Stimulated activated effector memory CD8-positive, alpha-beta T cell treated with anti-CD3 and anti-CD28 coated beads, Interleukin-12 subunit alpha, Interleukin-12 subunit beta, amount 100 ng/mL, for 72 hours (primary cell): ENCODE measurements at regions not wholly inside any gene's neighbourhood (a gene's known extent, or its start where the extent isn't known, plus 50 kb on each side); places are given as distances from the start of the nearest gene placed in this dataset.

Experiments
- ATAC-seq: fragments of 150-1000 bp; cut with Tn5 transposase; 2 replicates; pipeline ENCODE4 v1.10.0; 2021
- DNase-seq, 2 donors: peaks; one replicate each; pipeline ENCODE4 v3.0.0; 2021 to 2022; ENCODE audit warnings: low spot score in 2 of 2
- H3K27ac Mint-ChIP-seq: one replicate; pipeline ENCODE4 v1.8.0; 2022; ENCODE audit warnings: mild to moderate bottlenecking, mixed read lengths
- H3K36me3 Mint-ChIP-seq: one replicate; pipeline ENCODE4 v1.8.0; 2022; ENCODE audit warnings: mild to moderate bottlenecking, mixed read lengths
- H3K4me1 Mint-ChIP-seq: one replicate; pipeline ENCODE4 v1.8.0; 2022; ENCODE audit warnings: mixed read lengths
- H3K4me3 Mint-ChIP-seq: one replicate; pipeline ENCODE4 v1.8.0; 2022; ENCODE audit warnings: mild to moderate bottlenecking, mixed read lengths
- H3K9me3 Mint-ChIP-seq: one replicate; pipeline ENCODE4 v1.8.0; 2022; ENCODE audit warnings: mixed read lengths

GRCh38 chr15:47405365-47406162 lies 311.7 kb upstream of the SEMA6D start:
- no peaks in the 10 kb centered on the region for H3K36me3 Mint-ChIP-seq
- no peak overlapping the region for H3K27ac Mint-ChIP-seq
- ATAC-seq = no peak
- H3K9me3 Mint-ChIP-seq = peaks cover 7% of the 10 kb centered on the region
- DNase-seq = no peak
- no peaks in the 10 kb centered on the region for H3K4me1 Mint-ChIP-seq
- no peak overlapping the region for H3K4me3 Mint-ChIP-seq

DNA sequence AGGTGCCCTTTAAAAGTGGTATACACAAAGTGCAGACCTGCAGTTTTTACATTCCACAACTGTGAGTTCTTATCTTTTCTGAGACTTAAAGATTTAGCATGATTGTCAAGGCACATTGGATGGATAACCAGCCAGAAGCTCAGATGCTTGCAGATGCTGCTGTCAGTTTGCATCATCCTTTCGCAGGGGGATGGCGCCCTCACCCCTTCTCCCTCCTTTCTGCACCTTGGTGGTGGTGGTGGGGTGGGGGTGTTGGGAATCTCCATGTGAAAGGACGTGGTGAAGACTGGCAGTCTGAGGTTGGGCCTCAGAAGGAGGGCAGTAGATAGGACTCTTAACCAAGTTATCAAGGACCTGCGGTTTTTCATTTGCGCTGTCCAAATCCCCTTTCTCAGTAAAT lies 309.6 kb upstream of the SEMA6D start:
- DNase-seq = no peak
- no peaks in the 10 kb centered on the region for H3K36me3 Mint-ChIP-seq

GRCh38 chr15:47409038-47409437 lies 308.3 kb upstream of the SEMA6D start:
- no peak overlapping the region for H3K27ac Mint-ChIP-seq
- ATAC-seq (no peak), DNase-seq (no peak)
- peaks cover 5% of the 10 kb centered on the region for H3K9me3 Mint-ChIP-seq
- H3K36me3 Mint-ChIP-seq = no peaks in the 10 kb centered on the region
- H3K4me3 Mint-ChIP-seq = no peak overlapping the region
- H3K4me1 Mint-ChIP-seq = no peaks in the 10 kb centered on the region

More for the DNA sequence above, 309.6 kb upstream of the SEMA6D start:
- Mint-ChIP-seq H3K4me1 (no peaks in the 10 kb centered on the region), H3K9me3 (peaks cover 5% of the 10 kb centered on the region), H3K27ac (no peak overlapping the region), H3K4me3 (no peak overlapping the region)
- no peak for ATAC-seq

DNA sequence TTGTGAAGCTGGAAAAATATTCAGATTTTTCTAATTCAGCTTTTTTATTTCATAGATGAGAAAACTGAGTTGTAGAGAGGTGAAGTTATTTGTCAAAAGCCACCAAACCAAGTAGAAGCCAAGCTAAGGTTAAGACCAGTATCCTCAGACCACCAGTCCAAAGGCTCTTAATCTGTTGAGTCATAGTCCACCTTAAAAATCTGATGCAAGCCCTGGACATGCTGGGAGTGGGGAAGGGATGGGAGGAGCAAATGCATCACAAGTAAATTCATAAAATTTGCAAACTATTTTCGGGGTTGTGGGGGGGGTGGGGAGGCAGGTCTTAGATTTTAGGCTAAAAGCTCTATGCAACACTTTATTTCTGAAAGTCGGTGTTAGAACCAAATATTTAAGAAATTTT lies 307.7 kb upstream of the SEMA6D start:
- Mint-ChIP-seq H3K9me3 (peaks cover 5% of the 10 kb centered on the region), H3K4me3 (no peak overlapping the region), H3K36me3 (no peaks in the 10 kb centered on the region), H3K4me1 (no peaks in the 10 kb centered on the region), H3K27ac (no peak overlapping the region)
- ATAC-seq = no peak
- DNase-seq = no peak

DNA sequence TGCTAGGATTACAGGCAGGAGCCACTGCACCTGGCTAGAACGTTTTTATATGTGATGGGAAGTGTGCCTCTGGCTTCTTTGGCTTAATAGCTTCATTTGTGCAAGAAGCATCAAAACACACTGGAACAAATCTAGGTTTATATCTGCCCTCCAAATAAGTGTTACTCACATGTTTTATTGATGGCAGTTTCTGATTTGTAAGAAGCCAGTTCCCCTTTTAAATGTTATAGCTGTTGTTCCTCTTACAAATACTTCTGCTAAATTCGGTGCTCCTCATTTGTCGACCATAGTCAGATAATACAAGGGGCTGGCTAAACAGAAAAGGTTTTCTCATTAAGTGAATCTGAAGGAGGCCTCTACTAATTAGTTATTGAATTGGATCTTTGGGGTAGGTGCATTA lies 307.1 kb upstream of the SEMA6D start:
- no peak for DNase-seq
- no peak overlapping the region for H3K4me3 Mint-ChIP-seq
- peaks cover 2% of the 10 kb centered on the region for H3K9me3 Mint-ChIP-seq
- ATAC-seq = no peak
- no peaks in the 10 kb centered on the region for H3K36me3 Mint-ChIP-seq
- no peak overlapping the region for H3K27ac Mint-ChIP-seq
- no peaks in the 10 kb centered on the region for H3K4me1 Mint-ChIP-seq

DNA sequence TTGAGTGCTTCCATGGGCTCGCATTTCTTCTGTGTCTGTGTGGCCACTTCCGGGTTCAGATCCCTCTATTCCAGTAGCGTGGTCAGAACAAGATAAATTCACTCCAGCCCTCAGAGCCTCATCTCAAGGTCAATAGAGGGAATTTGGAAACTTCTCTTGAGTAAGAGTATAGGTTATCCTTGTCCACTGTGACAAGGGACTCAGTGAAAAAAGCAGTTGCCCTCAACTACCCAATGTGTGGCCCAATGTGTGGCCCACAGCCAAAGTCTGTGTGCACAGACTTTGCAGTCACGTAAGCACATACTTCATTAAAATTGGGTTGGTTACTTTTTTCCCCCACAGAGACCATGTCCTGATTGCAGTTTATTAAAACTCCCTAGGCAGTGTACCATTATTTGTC lies 305.6 kb upstream of the SEMA6D start:
- Mint-ChIP-seq H3K27ac (no peak overlapping the region), H3K4me1 (no peaks in the 10 kb centered on the region), H3K36me3 (no peaks in the 10 kb centered on the region)

GRCh38 chr15:47412136-47412535 lies 305.2 kb upstream of the SEMA6D start:
- no peaks in the 10 kb centered on the region for H3K36me3 Mint-ChIP-seq
- no peak overlapping the region for H3K4me3 Mint-ChIP-seq
- peaks cover 2% of the 10 kb centered on the region for H3K9me3 Mint-ChIP-seq
- H3K27ac Mint-ChIP-seq = no peak overlapping the region
- ATAC-seq = no peak
- DNase-seq = no peak
- no peaks in the 10 kb centered on the region for H3K4me1 Mint-ChIP-seq

More for the DNA sequence above, 305.6 kb upstream of the SEMA6D start:
- ATAC-seq = no peak
- H3K4me3 Mint-ChIP-seq = no peak overlapping the region
- peaks cover 2% of the 10 kb centered on the region for H3K9me3 Mint-ChIP-seq
- DNase-seq = no peak

DNA sequence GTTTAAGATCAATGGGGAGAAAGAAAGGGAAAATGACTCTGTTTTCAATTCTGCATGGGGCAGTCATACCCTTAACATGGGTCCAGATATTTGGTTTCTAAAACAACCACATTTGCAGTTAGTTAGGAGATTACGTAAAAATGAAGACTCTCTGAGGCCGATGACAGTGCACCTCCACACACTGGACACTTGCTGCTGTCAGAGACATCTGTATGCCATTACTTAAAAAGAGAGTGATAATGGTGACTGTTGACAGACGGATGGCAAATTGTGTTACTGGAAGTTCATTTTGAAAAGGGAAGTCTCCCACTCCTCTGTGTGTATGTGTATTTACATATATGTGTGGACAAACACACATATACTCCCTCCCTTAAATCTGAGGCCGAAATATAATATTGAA lies 304.5 kb upstream of the SEMA6D start:
- no peak overlapping the region for H3K4me3 Mint-ChIP-seq
- no peaks in the 10 kb centered on the region for H3K4me1 Mint-ChIP-seq
- H3K9me3 Mint-ChIP-seq = peaks cover 2% of the 10 kb centered on the region
- no peak for ATAC-seq
- no peak for DNase-seq
- no peak overlapping the region for H3K27ac Mint-ChIP-seq
- H3K36me3 Mint-ChIP-seq = no peaks in the 10 kb centered on the region

DNA sequence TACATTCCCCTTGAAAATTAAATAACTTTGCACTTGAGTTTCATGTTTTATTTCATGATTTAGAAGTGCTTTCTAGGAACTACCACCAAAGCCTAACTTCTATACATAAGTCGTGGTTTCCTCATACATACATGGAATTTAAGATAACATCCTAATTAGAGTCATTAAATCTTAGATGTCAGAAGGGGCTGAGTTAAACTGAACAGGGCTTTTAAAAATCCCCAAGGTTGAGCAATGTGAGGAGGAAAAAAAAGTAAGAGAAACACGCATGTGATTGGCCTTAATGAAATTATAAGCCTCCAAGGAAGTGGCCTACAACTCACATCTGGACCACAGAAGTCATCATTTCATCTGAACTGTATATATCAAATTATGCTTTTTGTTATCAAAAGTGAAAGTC lies 303.1 kb upstream of the SEMA6D start:
- no peak for ATAC-seq
- Mint-ChIP-seq H3K9me3 (peaks cover 2% of the 10 kb centered on the region), H3K36me3 (no peaks in the 10 kb centered on the region), H3K27ac (no peak overlapping the region), H3K4me1 (no peaks in the 10 kb centered on the region), H3K4me3 (no peak overlapping the region)
- DNase-seq = no peak

DNA sequence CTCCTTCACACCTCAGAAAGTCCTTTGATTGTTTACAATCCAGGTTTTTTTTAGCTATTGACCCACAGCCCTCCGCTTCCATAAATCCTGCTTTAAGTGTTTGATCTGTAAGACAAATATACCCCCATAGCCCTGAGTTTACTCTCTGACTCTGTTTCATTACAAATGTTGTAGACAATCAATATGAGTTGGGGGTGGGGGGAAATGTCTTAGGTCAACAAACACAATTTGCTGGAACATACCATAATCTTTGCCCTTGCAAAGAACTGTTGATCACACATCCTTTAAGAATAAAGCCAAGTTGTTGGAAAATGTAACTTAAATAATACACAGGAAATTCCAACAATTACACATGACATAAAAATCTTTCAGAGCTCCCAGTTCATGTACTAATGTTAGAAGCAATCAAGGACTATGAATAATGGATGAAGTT lies 301.8 kb upstream of the SEMA6D start:
- ATAC-seq (no peak), DNase-seq (no peak)
- Mint-ChIP-seq H3K4me1 (no peaks in the 10 kb centered on the region), H3K27ac (no peak overlapping the region), H3K4me3 (no peak overlapping the region), H3K36me3 (no peaks in the 10 kb centered on the region), H3K9me3 (peaks cover 2% of the 10 kb centered on the region)

DNA sequence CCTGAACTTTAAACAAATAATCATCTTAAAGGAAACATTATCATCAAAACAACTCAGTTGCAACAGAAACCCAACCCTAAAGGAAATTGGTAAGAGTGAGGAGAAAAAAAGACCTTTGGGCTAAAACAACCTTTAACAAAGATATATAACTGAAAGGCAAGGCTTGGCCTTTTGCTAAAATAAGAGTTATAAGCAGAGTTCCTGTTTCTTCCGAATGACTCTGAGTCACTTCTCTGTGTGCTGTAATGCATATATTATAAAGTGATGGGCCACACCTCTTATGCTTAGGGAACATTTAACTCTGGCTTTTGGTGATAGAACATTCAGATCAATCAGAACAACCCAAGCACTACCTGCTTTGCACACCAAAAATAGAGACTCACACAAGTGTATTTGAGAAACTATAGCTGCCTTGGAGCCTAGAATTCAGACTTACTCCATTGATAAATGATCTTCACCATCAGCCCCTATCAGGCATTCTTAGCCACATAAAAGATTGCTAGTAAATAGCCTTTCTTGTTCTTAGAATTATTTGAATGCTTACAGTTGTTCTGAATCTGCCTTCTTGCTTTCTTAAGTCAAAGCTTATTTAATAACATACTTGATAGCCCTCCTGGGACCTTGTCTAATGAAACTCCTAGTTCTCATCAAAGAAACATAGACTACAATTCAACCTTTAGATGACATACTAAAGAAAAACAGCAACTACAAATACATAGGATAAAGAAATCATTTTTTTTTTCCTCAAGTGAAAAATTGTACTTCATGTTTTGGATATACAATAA lies 294.2 kb upstream of the SEMA6D start:
- H3K4me3 Mint-ChIP-seq = no peak overlapping the region
- DNase-seq = no peak
- no peaks in the 10 kb centered on the region for H3K36me3 Mint-ChIP-seq
- no peak overlapping the region for H3K27ac Mint-ChIP-seq
- no peaks in the 10 kb centered on the region for H3K4me1 Mint-ChIP-seq
- peaks cover 13% of the 10 kb centered on the region for H3K9me3 Mint-ChIP-seq
- no peak for ATAC-seq

DNA sequence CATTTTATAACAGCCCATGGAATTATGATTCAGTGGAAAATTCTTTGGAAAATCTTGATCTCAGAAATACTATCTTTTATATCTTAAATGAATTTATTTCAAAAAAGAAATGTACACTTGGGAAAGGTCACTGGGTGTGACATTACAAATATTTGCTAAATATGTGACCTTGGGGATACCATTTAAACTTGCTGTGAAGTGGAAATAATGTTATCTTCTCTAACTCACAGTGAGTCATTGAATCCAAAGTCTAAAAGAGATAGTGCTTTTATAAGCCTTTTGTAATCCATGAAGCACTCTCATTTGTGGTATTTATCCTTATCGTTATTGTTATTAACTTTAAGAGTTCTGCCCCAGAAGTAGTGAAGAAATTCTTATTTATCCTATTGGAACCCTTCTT lies 289.8 kb upstream of the SEMA6D start:
- ATAC-seq (no peak), DNase-seq (no peak)
- Mint-ChIP-seq H3K4me3 (no peak overlapping the region), H3K27ac (no peak overlapping the region), H3K36me3 (no peaks in the 10 kb centered on the region), H3K4me1 (no peaks in the 10 kb centered on the region), H3K9me3 (peaks cover 10% of the 10 kb centered on the region)

DNA sequence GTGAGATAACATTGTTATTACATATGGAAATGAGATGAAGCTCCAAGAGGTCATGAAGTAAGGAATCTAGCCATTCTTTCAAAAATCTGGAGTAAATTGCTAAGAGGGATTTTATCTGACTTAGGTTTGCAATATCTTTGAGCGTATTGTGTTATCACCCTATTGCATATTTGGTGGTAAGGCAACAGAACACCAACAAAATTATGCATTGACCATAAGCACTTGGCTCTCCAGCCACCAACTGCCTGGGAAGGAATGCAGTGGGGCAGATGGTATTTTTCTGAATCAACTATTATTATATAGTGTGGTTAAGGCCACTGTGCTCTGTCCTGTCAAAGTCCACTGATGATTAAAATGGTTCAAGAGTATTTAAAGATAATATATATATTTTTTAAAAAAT lies 287.9 kb upstream of the SEMA6D start:
- no peak overlapping the region for H3K27ac Mint-ChIP-seq
- DNase-seq (no peak), ATAC-seq (no peak)
- H3K36me3 Mint-ChIP-seq = no peaks in the 10 kb centered on the region
- H3K4me3 Mint-ChIP-seq = no peak overlapping the region
- no peaks in the 10 kb centered on the region for H3K4me1 Mint-ChIP-seq
- H3K9me3 Mint-ChIP-seq = peaks cover 7% of the 10 kb centered on the region

DNA sequence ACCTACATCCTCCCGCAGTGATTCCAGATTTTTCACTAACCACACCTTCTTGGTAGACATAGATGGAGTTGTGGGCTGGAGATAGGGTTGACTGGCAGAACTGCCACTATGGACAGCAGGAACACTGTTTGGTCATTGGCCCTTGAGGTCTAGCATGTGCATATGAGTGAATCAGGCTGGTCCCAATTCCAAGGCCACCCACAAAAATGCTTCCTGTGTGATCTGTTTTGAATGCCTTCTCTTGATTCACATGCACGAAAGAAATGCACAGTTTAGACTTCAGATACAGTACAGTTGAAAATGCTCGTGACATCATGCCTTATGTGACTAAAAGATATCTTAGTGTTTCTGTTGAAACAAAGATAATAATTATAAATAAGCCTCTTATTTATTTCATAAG lies 285.8 kb upstream of the SEMA6D start:
- Mint-ChIP-seq H3K36me3 (no peaks in the 10 kb centered on the region), H3K4me3 (no peak overlapping the region), H3K4me1 (no peaks in the 10 kb centered on the region), H3K9me3 (peaks cover 3% of the 10 kb centered on the region), H3K27ac (no peak overlapping the region)
- DNase-seq (no peak), ATAC-seq (no peak)

DNA sequence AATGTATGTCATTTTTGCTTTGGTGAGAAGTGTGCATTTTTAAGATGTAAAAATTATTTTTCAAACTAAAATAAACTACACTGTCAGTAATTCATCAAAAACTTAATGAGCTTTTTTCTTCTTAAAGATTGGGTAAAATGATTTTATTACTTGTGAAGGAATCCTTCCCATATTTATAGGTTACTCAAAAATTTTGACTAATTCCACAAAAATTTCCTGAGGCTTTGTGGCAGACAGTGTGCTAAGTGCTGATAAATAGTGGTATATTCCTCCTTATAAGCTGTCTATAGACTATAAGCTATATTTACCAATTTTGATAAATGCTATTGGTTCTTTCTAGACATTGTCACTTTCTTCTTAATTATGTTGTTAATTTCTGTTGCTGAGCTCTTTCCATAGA lies 284.5 kb upstream of the SEMA6D start:
- Mint-ChIP-seq H3K4me1 (no peaks in the 10 kb centered on the region), H3K4me3 (no peak overlapping the region), H3K36me3 (no peaks in the 10 kb centered on the region), H3K9me3 (peaks cover 3% of the 10 kb centered on the region), H3K27ac (no peak overlapping the region)
- no peak for ATAC-seq
- no peak for DNase-seq

GRCh38 chr15:47434596-47434995 lies 282.7 kb upstream of the SEMA6D start:
- ATAC-seq (no peak), DNase-seq (no peak)
- Mint-ChIP-seq H3K36me3 (no peaks in the 10 kb centered on the region), H3K4me3 (no peak overlapping the region), H3K27ac (no peak overlapping the region), H3K9me3 (no peaks in the 10 kb centered on the region), H3K4me1 (no peaks in the 10 kb centered on the region)
